KMS-11 (cell line): ENCODE measurements at regions not wholly inside any gene's neighbourhood (a gene's known extent, or its start where the extent isn't known, plus 50 kb on each side); places are given as distances from the start of the nearest gene placed in this dataset.

Experiments
- H2AFZ ChIP-seq: fragments of 200-600 bp; sonication (generic); 2 replicates; pipeline ENCODE4 v1.6.1; 2016; ENCODE audit warnings: antibody characterized with exemption, mixed run types, low read depth
- H3K27ac ChIP-seq: fragments of 200-600 bp; sonication (generic); 2 replicates; pipeline ENCODE4 v1.6.1; 2016; ENCODE audit warnings: mild to moderate bottlenecking, mixed run types
- H3K27me3 ChIP-seq: fragments of 200-600 bp; sonication (generic); 2 replicates; pipeline ENCODE4 v1.6.1; 2017; ENCODE audit warnings: mild to moderate bottlenecking, low read depth, mixed run types, moderate library complexity; ENCODE audit not compliant: insufficient read depth
- H3K36me3 ChIP-seq: fragments of 200-600 bp; sonication (generic); 2 replicates; pipeline ENCODE4 v1.6.1; 2017; ENCODE audit warnings: mild to moderate bottlenecking, mixed run types; ENCODE audit not compliant: insufficient read depth
- H3K4me1 ChIP-seq: fragments of 200-600 bp; sonication (generic); 2 replicates; pipeline ENCODE4 v1.6.1; 2016; ENCODE audit warnings: mild to moderate bottlenecking, low read depth, mixed run types; ENCODE audit not compliant: poor library complexity, severe bottlenecking
- H3K4me2 ChIP-seq: fragments of 200-600 bp; sonication (generic); 2 replicates; pipeline ENCODE4 v1.7.0; 2016; ENCODE audit warnings: mild to moderate bottlenecking, mixed run types
- H3K4me3 ChIP-seq: fragments of 200-600 bp; sonication (generic); IDR thresholded peaks from 2 replicates; pipeline ENCODE4 v1.6.1; 2017; ENCODE audit warnings: low read depth, low read length, mixed read lengths; ENCODE audit not compliant: insufficient read depth
- H3K79me2 ChIP-seq: fragments of 200-600 bp; sonication (generic); 2 replicates; pipeline ENCODE4 v1.6.1; 2016; ENCODE audit warnings: low read depth, mixed run types; ENCODE audit not compliant: insufficient read depth
- H3K9ac ChIP-seq: fragments of 200-600 bp; sonication (generic); 2 replicates; pipeline ENCODE4 v1.6.1; 2016; ENCODE audit warnings: mild to moderate bottlenecking, mixed run types
- H4K20me1 ChIP-seq: fragments of 200-600 bp; sonication (generic); 2 replicates; pipeline ENCODE4 v1.6.1; 2016; ENCODE audit warnings: mild to moderate bottlenecking, mixed run types; ENCODE audit not compliant: insufficient read depth
- CTCF ChIP-seq: fragments of 200-600 bp; sonication (generic); conservative IDR thresholded peaks from 2 replicates; pipeline ENCODE4 v1.6.1; 2017; ENCODE audit warnings: low read depth, mild to moderate bottlenecking, antibody characterized with exemption, low read length, moderate library complexity, mixed read lengths

DNA sequence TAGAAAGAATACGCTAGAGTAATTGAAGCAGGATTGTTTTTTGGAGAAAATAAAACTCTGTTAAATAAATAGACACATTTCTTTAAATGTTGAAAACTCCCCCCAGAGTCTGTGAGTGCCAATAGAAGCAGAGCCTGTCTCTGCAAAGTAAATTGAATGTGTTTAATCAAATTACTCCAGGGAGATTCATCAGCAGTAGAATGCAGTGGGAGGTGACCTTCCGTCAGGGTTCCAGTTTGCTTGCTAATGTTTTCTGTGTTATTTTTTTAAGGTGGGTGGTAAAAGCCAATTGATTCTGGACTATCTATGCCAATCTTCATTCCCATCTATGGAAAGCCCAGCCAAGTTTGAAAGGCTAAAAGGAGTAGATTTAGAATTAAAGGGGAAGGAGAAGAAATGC lies 612.4 kb upstream of the GRM7 start:
- no peaks in the 10 kb centered on the region for H3K36me3 ChIP-seq

DNA sequence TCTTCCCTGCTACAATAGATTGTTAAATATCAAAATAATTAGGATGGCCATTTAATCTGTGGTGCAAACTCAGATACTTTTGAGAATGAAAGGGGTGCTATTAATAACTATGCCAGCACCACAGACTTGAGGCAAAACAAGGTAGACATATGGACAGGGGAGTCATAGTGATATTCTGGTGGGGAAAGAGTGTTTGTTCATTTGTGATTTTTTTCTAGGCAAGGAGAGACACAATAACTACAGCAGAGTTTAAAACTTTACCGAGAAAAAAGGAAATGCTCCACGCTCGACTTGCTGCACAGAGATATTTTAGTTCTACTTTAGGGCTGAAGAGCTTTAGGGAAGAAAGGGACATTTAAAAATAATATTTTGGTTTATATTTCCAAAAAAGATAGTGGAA lies 611.2 kb upstream of the GRM7 start:
- Histone ChIP-seq H2AFZ (no peak overlapping the region), H3K4me3 (no peak overlapping the region), H3K79me2 (no peaks in the 10 kb centered on the region), H3K9ac (no peak overlapping the region), H3K4me1 (no peaks in the 10 kb centered on the region), H3K27me3 (no peaks in the 10 kb centered on the region), H3K4me2 (no peak overlapping the region), H3K27ac (no peak overlapping the region), H4K20me1 (no peaks in the 10 kb centered on the region), H3K36me3 (no peaks in the 10 kb centered on the region)
- TF ChIP-seq CTCF = no peak

More for the DNA sequence above, 612.4 kb upstream of the GRM7 start:
- Histone ChIP-seq H3K79me2 (no peaks in the 10 kb centered on the region), H4K20me1 (no peaks in the 10 kb centered on the region), H3K27me3 (no peaks in the 10 kb centered on the region), H3K9ac (no peak overlapping the region), H2AFZ (no peak overlapping the region), H3K4me2 (no peak overlapping the region), H3K27ac (no peak overlapping the region), H3K4me1 (no peaks in the 10 kb centered on the region), H3K4me3 (no peak overlapping the region)
- TF ChIP-seq CTCF = no peak

GRCh38 chr3:6250167-6250566 lies 610.7 kb upstream of the GRM7 start:
- no peak for TF ChIP-seq CTCF
- H3K27me3 ChIP-seq = no peaks in the 10 kb centered on the region
- no peaks in the 10 kb centered on the region for H3K4me1 ChIP-seq
- no peaks in the 10 kb centered on the region for H3K36me3 ChIP-seq
- no peaks in the 10 kb centered on the region for H3K79me2 ChIP-seq
- no peak overlapping the region for H3K4me2 ChIP-seq
- no peak overlapping the region for H3K9ac ChIP-seq
- no peak overlapping the region for H2AFZ ChIP-seq
- H3K27ac ChIP-seq = no peak overlapping the region
- H3K4me3 ChIP-seq = no peak overlapping the region
- no peaks in the 10 kb centered on the region for H4K20me1 ChIP-seq

GRCh38 chr3:6251612-6252400 lies 609.1 kb upstream of the GRM7 start:
- no peaks in the 10 kb centered on the region for H3K27me3 ChIP-seq
- H3K36me3 ChIP-seq = no peaks in the 10 kb centered on the region
- H3K79me2 ChIP-seq = no peaks in the 10 kb centered on the region
- no peaks in the 10 kb centered on the region for H4K20me1 ChIP-seq
- H3K27ac ChIP-seq = no peak overlapping the region
- no peak overlapping the region for H3K4me3 ChIP-seq
- H3K4me1 ChIP-seq = no peaks in the 10 kb centered on the region
- no peak overlapping the region for H2AFZ ChIP-seq
- no peak for TF ChIP-seq CTCF
- H3K9ac ChIP-seq = no peak overlapping the region
- no peak overlapping the region for H3K4me2 ChIP-seq
